AG04449 (cell line): ENCODE measurements at regions not wholly inside any gene's neighbourhood (a gene's known extent, or its start where the extent isn't known, plus 50 kb on each side); places are given as distances from the start of the nearest gene placed in this dataset.

Experiments used
- CTCF ChIA-PET: fragments of 350-600 bp; formaldehyde crosslinking; extraction: SDS; loops from one replicate; lab custom pipeline; 2021; ENCODE audit warnings: antibody characterized with exemption; lab: Yijun Ruan, JAX
- POLR2A ChIA-PET: fragments of 400-600, 350-600 bp; formaldehyde crosslinking; extraction: SDS; loops from one replicate; lab custom pipeline; 2020; ENCODE audit warnings: antibody characterized with exemption, inconsistent platforms; lab: Yijun Ruan, JAX
- DNase-seq: peaks from one replicate; pipeline ENCODE4 v3.0.0-alpha.2; 2010; ENCODE audit warnings: low read depth, low spot score
- H3K4me3 ChIP-seq: 2 replicates; pipeline ENCODE4 v1.5.1; 2011; ENCODE audit warnings: low read depth, mild to moderate bottlenecking, control low read depth, low read length
- TF ChIP-seq, protein P1 (sequence below): IDR thresholded peaks from one replicate; pipeline ENCODE4 v1.5.1; 2011; ENCODE audit warnings: mild to moderate bottlenecking, moderate library complexity, low read length, control low read depth, inconsistent platforms; ENCODE audit not compliant: insufficient read depth; ENCODE audit errors: missing control alignments

GRCh38 chr3:135762188-135762856 lies 203.2 kb upstream of the PPP2R3A start:
- CTCF ChIA-PET = no interaction called here
- POLR2A ChIA-PET = no interaction called here
- no peak for DNase-seq
- TF ChIP-seq, protein P1, sequence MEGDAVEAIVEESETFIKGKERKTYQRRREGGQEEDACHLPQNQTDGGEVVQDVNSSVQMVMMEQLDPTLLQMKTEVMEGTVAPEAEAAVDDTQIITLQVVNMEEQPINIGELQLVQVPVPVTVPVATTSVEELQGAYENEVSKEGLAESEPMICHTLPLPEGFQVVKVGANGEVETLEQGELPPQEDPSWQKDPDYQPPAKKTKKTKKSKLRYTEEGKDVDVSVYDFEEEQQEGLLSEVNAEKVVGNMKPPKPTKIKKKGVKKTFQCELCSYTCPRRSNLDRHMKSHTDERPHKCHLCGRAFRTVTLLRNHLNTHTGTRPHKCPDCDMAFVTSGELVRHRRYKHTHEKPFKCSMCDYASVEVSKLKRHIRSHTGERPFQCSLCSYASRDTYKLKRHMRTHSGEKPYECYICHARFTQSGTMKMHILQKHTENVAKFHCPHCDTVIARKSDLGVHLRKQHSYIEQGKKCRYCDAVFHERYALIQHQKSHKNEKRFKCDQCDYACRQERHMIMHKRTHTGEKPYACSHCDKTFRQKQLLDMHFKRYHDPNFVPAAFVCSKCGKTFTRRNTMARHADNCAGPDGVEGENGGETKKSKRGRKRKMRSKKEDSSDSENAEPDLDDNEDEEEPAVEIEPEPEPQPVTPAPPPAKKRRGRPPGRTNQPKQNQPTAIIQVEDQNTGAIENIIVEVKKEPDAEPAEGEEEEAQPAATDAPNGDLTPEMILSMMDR = no peak
- no peak overlapping the region for H3K4me3 ChIP-seq

GRCh38 chr3:135766115-135766514 lies 199.4 kb upstream of the PPP2R3A start:
- no peak for DNase-seq
- POLR2A ChIA-PET = no interaction called here
- CTCF ChIA-PET = no interaction called here
- H3K4me3 ChIP-seq = no peak overlapping the region
- TF ChIP-seq, protein P1 = no peak

DNA sequence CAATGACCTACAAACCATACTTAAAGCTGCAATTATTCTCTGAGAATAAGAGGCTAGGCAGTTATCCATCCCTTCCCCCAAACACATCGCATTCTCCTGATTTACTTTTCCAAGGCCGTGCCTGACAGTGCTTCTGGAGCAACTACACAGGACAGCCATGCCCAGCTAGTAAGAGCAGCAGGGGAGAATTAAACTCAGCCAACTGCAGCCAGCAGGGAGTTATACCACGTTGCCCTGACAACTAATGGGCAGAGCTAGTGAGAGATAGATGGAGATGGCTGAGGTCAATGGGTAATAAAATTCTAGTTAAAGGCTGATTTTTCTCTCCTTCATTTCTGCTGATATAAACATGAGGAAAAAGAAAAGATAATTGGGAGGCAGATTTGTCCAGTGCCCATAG lies 193.8 kb upstream of the PPP2R3A start:
- no peak for DNase-seq
- TF ChIP-seq, protein P1 = no peak
- POLR2A ChIA-PET = no interaction called here
- no peak overlapping the region for H3K4me3 ChIP-seq
- CTCF ChIA-PET = no interaction called here

- no peak overlapping the region for H3K4me3 ChIP-seq
- ChIA-PET CTCF (no interaction called here), POLR2A (no interaction called here)
- TF ChIP-seq, protein P1 = no peak
- DNase-seq = no peak
Observed at GRCh38 chr3:135779024-135779423, 186.5 kb upstream of the PPP2R3A start.

DNA sequence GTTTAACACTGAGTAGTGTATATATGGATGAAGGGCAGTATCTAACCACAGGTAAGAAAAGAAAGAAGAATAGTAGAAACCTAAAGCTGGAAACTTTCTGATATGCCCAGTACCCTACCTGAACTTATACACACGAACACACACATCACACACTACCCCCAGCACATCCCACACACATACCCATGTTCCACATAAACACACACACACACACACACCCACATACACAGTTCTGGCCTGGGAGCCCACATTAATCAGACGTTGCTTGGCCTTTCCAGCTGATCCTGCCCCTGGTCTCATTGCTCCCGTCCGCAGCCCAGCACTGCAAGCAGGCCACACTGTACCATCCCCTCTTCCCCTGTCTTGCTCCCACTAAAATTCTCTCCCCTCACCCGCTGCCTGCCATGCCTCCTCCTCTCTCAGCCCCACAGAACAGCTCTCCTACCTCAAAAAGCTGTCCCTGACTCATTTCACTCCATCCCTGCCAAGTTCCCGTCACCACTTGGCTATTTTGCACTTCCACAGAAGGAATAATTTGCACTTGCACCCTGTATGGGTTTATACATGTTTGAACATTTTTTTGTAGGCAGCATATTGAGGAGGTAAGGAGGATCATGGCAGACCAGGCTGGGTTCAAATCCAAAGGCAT lies 185.8 kb upstream of the PPP2R3A start:
- DNase-seq = no peak
- CTCF ChIA-PET = no interaction called here
- H3K4me3 ChIP-seq = no peak overlapping the region
- POLR2A ChIA-PET = no interaction called here
- TF ChIP-seq, protein P1 = no peak

- ChIA-PET POLR2A (no interaction called here), CTCF (no interaction called here)
- DNase-seq = no peak
- TF ChIP-seq, protein P1 = no peak
- H3K4me3 ChIP-seq = no peak overlapping the region
Observed at GRCh38 chr3:135781026-135781815, 184.3 kb upstream of the PPP2R3A start.
